SK-N-SH (cell line): ENCODE measurements at regions not wholly inside any gene's neighbourhood (a gene's known extent, or its start where the extent isn't known, plus 50 kb on each side); places are given as distances from the start of the nearest gene placed in this dataset.

Source experiments
- CTCF ChIA-PET: fragments of 300-600, 350-600 bp; formaldehyde crosslinking; extraction: SDS; loops from one replicate; lab custom pipeline; 2021; lab: Yijun Ruan, JAX
- POLR2A ChIA-PET: fragments of 350-600 bp; sonication (Branson Sonifier 250); formaldehyde crosslinking; extraction: SDS; loops from one replicate; lab custom pipeline; 2020; ENCODE audit warnings: antibody characterized with exemption, inconsistent platforms; lab: Yijun Ruan, JAX
- DNase-seq: peaks from one replicate; pipeline ENCODE4 v3.0.0; 2012
- H2AFZ ChIP-seq: fragments of 200-600 bp; sonication (generic); 2 replicates; pipeline ENCODE4 v1.8.1; 2016; ENCODE audit warnings: antibody characterized with exemption, mild to moderate bottlenecking, low read depth
- H3F3A ChIP-seq: fragments of 200-600 bp; sonication (generic); replicated peaks from 2 replicates; pipeline ENCODE3; 2016; ENCODE audit warnings: antibody characterized with exemption, mild to moderate bottlenecking; ENCODE audit not compliant: insufficient read depth
- H3K27ac ChIP-seq, 2 experiments: fragments of 200-500 bp in 1 of 2; fragments of 200-600 bp in 1 of 2; sonication (Bioruptor generic) in 1 of 2; sonication (generic), shearing (Covaris generic) in 1 of 2; 2 replicates each; pipeline versions ENCODE4 v1.5.1 to v1.6.1; 2014 to 2016; ENCODE audit warnings: low read depth in 2 of 2, inconsistent platforms in 1 of 2, low read length in 1 of 2, mild to moderate bottlenecking in 1 of 2, mixed read lengths in 1 of 2
- H3K27me3 ChIP-seq: fragments of 200-600 bp; sonication (generic), shearing (Covaris generic); 2 replicates; pipeline ENCODE4 v1.6.1; 2016; ENCODE audit warnings: mixed run types; ENCODE audit not compliant: insufficient read depth
- H3K36me3 ChIP-seq, 2 experiments: fragments of 200-500 bp in 1 of 2; fragments of 200-600 bp in 1 of 2; sonication (Bioruptor generic) in 1 of 2; sonication (generic) in 1 of 2; replicated peaks in 1 of 2; 2 replicates each; pipeline versions ENCODE3 to v1.5.1; 2014 to 2016; ENCODE audit warnings: low read length in 1 of 2, mild to moderate bottlenecking in 1 of 2; ENCODE audit not compliant: insufficient read depth in 2 of 2, control insufficient read depth in 1 of 2
- H3K4me1 ChIP-seq, 2 experiments: fragments of 200-500 bp in 1 of 2; fragments of 200-600 bp in 1 of 2; sonication (Bioruptor generic) in 1 of 2; sonication (generic), shearing (Covaris generic) in 1 of 2; 2 replicates each; pipeline versions ENCODE4 v1.5.1 to v1.6.1; 2014 to 2016; ENCODE audit warnings: low read depth in 1 of 2, low read length in 1 of 2, mixed run types in 1 of 2; ENCODE audit not compliant: insufficient read depth in 2 of 2, control insufficient read depth in 1 of 2
- H3K4me2 ChIP-seq: fragments of 200-600 bp; sonication (generic), shearing (Covaris generic); 2 replicates; pipeline ENCODE4 v1.6.1; 2017; ENCODE audit warnings: mixed run types
- H3K4me3 ChIP-seq, 2 experiments: fragments of 200-500 bp in 1 of 2; fragments of 200-600 bp in 1 of 2; sonication (Bioruptor generic) in 1 of 2; sonication (generic), shearing (Covaris generic) in 1 of 2; 2 replicates each; pipeline versions ENCODE4 v1.5.1 to v1.8.1; 2014 to 2016; ENCODE audit warnings: low read depth in 2 of 2, inconsistent platforms in 1 of 2, low read length in 1 of 2, mild to moderate bottlenecking in 1 of 2, mixed read lengths in 1 of 2, moderate library complexity in 1 of 2
- H3K79me2 ChIP-seq: fragments of 200-600 bp; sonication (generic); 2 replicates; pipeline ENCODE4 v1.8.1; 2017; ENCODE audit warnings: mild to moderate bottlenecking; ENCODE audit not compliant: insufficient read depth
- H3K9ac ChIP-seq: fragments of 200-600 bp; sonication (generic); 2 replicates; pipeline ENCODE4 v1.6.1; 2017; ENCODE audit warnings: mixed run types
- H3K9me2 ChIP-seq: fragments of 200-600 bp; sonication (generic); 2 replicates; pipeline ENCODE4 v1.6.1; 2017; ENCODE audit warnings: mixed run types
- H3K9me3 ChIP-seq: fragments of 200-600 bp; sonication (generic); 2 replicates; pipeline ENCODE4 v1.6.1; 2017; ENCODE audit warnings: mixed run types, mild to moderate bottlenecking, moderate library complexity
- H4K20me1 ChIP-seq: fragments of 200-600 bp; sonication (generic); 2 replicates; pipeline ENCODE4 v1.6.1; 2017; ENCODE audit warnings: mild to moderate bottlenecking, mixed run types; ENCODE audit not compliant: insufficient read depth
- CTCF ChIP-seq: fragments of 200-600 bp; sonication (generic); IDR thresholded peaks from 2 replicates; pipeline ENCODE4 v1.6.1; 2017; ENCODE audit warnings: antibody characterized with exemption, mild to moderate bottlenecking, moderate library complexity
- FOSL2 ChIP-seq: IDR thresholded peaks from 2 replicates; pipeline ENCODE4 v1.4.0; 2012; ENCODE audit warnings: low read depth, mild to moderate bottlenecking, moderate library complexity, borderline replicate concordance
- FOXJ3 ChIP-seq: sonication (generic); formaldehyde crosslinking; IDR thresholded peaks from 2 replicates; pipeline ENCODE4 v1.5.1; 2020; ENCODE audit warnings: mild to moderate bottlenecking, missing genetic modification reagents
- IRF3 ChIP-seq: fragments of 150-350 bp; IDR thresholded peaks from 2 replicates; pipeline ENCODE4 v1.6.1; 2016; ENCODE audit warnings: mild to moderate bottlenecking, low read depth, low read length
- JUND ChIP-seq: IDR thresholded peaks from 2 replicates; pipeline ENCODE4 v1.4.0; 2012
- MEF2A ChIP-seq: IDR thresholded peaks from 2 replicates; pipeline ENCODE4 v1.4.0; 2012; ENCODE audit warnings: low read depth, borderline replicate concordance
- NFIC ChIP-seq: IDR thresholded peaks from 2 replicates; pipeline ENCODE4 v1.4.0; 2012; ENCODE audit warnings: borderline replicate concordance
- NRF1 ChIP-seq: IDR thresholded peaks from 2 replicates; pipeline ENCODE4 v1.6.1; 2012; ENCODE audit warnings: low read depth, mild to moderate bottlenecking, low read length
- POLR2AphosphoS5 ChIP-seq: IDR thresholded peaks from 2 replicates; pipeline ENCODE4 v1.6.1; 2012; ENCODE audit warnings: low read depth, low read length
- RCOR1 ChIP-seq: fragments of 150-350 bp; IDR thresholded peaks from 2 replicates; pipeline ENCODE4 v1.6.1; 2017; ENCODE audit warnings: antibody characterized with exemption, low read length
- TEAD4 ChIP-seq: IDR thresholded peaks from 2 replicates; pipeline ENCODE4 v1.4.0; 2012; ENCODE audit warnings: mild to moderate bottlenecking, borderline replicate concordance; ENCODE audit not compliant: insufficient read depth
- USF1 ChIP-seq: IDR thresholded peaks from 2 replicates; pipeline ENCODE4 v1.4.0; 2012; ENCODE audit warnings: low read depth, borderline replicate concordance
- ZBTB33 ChIP-seq: IDR thresholded peaks from 2 replicates; pipeline ENCODE4 v1.4.0; 2012; ENCODE audit warnings: low read depth, borderline replicate concordance
- WGBS: methylation state at CpG from one replicate; pipeline ENCODE4 v1.1.6; 2017; ENCODE audit warnings: low lambda C conversion rate; 5-methylcytosine and 5-hydroxymethylcytosine counted together

GRCh38 chrX:100089724-100090123, 320.3 kb downstream of the PCDH19 start:
- no peaks in the 10 kb centered on the region for H3K9me3 ChIP-seq
- H3K4me1 ChIP-seq: no peaks in the 10 kb centered on the region
- H3K4me2 ChIP-seq: no peak overlapping the region
- no peak overlapping the region for H3K9ac ChIP-seq
- no peaks in the 10 kb centered on the region for H3K79me2 ChIP-seq
- DNase-seq: no peak
- no peak overlapping the region for H3K27ac ChIP-seq
- TF ChIP-seq NFIC: no peak
- no peak for TF ChIP-seq FOXJ3 (CRISPR knock-in tag)
- no peak overlapping the region for H2AFZ ChIP-seq
- H3K4me3 ChIP-seq: no peak overlapping the region
- no peaks in the 10 kb centered on the region for H3K27me3 ChIP-seq
- no peaks in the 10 kb centered on the region for H3K9me2 ChIP-seq
- no peaks in the 10 kb centered on the region for H3F3A ChIP-seq
- POLR2A ChIA-PET: no interaction called here
- H3K36me3 ChIP-seq: no peaks in the 10 kb centered on the region
- H4K20me1 ChIP-seq: no peaks in the 10 kb centered on the region
- 0% methylated on average over 3 of the region's 3 CpGs for WGBS
- CTCF ChIA-PET: no interaction called here

GRCh38 chrX:100085846-100086245, 324.2 kb downstream of the PCDH19 start:
- Histone ChIP-seq H3K9me2 (no peaks in the 10 kb centered on the region), H3K27ac (no peak overlapping the region), H3F3A (no peaks in the 10 kb centered on the region), H3K9me3 (no peaks in the 10 kb centered on the region), H3K79me2 (no peaks in the 10 kb centered on the region), H3K4me3 (no peak overlapping the region), H3K27me3 (no peaks in the 10 kb centered on the region), H3K36me3 (no peaks in the 10 kb centered on the region), H4K20me1 (no peaks in the 10 kb centered on the region), H3K9ac (no peak overlapping the region), H3K4me1 (no peaks in the 10 kb centered on the region), H2AFZ (no peak overlapping the region), H3K4me2 (no peak overlapping the region)
- no peak for DNase-seq
- TF ChIP-seq FOSL2 (no peak), ZBTB33 (no peak), IRF3 (no peak), MEF2A (no peak), USF1 (no peak), JUND (no peak), CTCF (no peak), TEAD4 (no peak), RCOR1 (no peak), POLR2AphosphoS5 (no peak), NRF1 (no peak), FOXJ3 (CRISPR knock-in tag) (no peak)
- CTCF ChIA-PET: no interaction called here
- POLR2A ChIA-PET: no interaction called here
- 0% methylated on average over 1 of the region's 1 CpG for WGBS
